ENCODE measurements at regions not wholly inside any gene's neighbourhood (a gene's known extent, or its start where the extent isn't known, plus 50 kb on each side); places are given as distances from the start of the nearest gene placed in this dataset.

DNA sequence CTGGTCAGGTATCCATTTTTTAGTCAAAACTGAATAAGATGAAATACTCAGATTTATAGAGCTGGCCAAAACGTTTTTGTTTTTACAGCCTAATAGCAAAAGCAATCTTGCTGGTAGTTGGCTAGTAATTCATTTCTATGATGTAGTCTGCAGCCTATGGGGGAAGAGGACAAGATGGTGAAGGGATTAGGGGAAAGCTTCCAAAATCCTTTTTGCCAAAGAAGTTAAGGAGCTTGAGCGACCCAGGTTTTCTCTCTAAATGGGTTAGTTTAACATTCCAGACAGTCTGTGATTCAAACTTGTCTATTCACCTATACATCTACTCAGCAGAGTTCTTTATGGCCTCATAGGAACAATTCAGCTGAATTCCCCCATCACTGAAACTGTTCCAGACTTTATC, 89.8 kb upstream of the SPRY1 start:
- TF ChIP-seq, protein P1, sequence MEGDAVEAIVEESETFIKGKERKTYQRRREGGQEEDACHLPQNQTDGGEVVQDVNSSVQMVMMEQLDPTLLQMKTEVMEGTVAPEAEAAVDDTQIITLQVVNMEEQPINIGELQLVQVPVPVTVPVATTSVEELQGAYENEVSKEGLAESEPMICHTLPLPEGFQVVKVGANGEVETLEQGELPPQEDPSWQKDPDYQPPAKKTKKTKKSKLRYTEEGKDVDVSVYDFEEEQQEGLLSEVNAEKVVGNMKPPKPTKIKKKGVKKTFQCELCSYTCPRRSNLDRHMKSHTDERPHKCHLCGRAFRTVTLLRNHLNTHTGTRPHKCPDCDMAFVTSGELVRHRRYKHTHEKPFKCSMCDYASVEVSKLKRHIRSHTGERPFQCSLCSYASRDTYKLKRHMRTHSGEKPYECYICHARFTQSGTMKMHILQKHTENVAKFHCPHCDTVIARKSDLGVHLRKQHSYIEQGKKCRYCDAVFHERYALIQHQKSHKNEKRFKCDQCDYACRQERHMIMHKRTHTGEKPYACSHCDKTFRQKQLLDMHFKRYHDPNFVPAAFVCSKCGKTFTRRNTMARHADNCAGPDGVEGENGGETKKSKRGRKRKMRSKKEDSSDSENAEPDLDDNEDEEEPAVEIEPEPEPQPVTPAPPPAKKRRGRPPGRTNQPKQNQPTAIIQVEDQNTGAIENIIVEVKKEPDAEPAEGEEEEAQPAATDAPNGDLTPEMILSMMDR (IDR thresholded peaks at IDR 0.05) = no peak
- TF ChIP-seq POLR2A (IDR thresholded peaks at IDR 0.05) = no peak
